GM21381 (cell line): ENCODE measurements at regions not wholly inside any gene's neighbourhood (a gene's known extent, or its start where the extent isn't known, plus 50 kb on each side); places are given as distances from the start of the nearest gene placed in this dataset.

Experiments
- ATAC-seq: cut with Tn5 transposase; IDR thresholded peaks from one replicate; pipeline ENCODE4 v1.9.1; 2021; ENCODE audit warnings: mild to moderate bottlenecking, moderate library complexity; ENCODE audit not compliant: unreplicated experiment

GRCh38 chr4:31341601-31342359 is 621.6 kb downstream of the PCDH7 start:
- no peak for ATAC-seq

- ATAC-seq, result no peak
Observed at GRCh38 chr4:31343061-31343460, 622.9 kb downstream of the PCDH7 start.

- ATAC-seq, result no peak
Observed at GRCh38 chr4:31349907-31350306, 629.7 kb downstream of the PCDH7 start.

- no peak for ATAC-seq
Observed at GRCh38 chr4:31351695-31352094, 631.5 kb downstream of the PCDH7 start.

GRCh38 chr4:31356839-31357238 is 636.7 kb downstream of the PCDH7 start:
- no peak for ATAC-seq

- no peak for ATAC-seq
Observed at GRCh38 chr4:31360786-31361185, 640.6 kb downstream of the PCDH7 start.

GRCh38 chr4:31362756-31363155 is 642.6 kb downstream of the PCDH7 start:
- ATAC-seq, result no peak

- no peak for ATAC-seq
Observed at GRCh38 chr4:31365006-31365690, 645.0 kb downstream of the PCDH7 start.

- no peak for ATAC-seq
Observed at GRCh38 chr4:31366041-31366440, 645.9 kb downstream of the PCDH7 start.

- no peak for ATAC-seq
Observed at GRCh38 chr4:31370866-31371465, 650.8 kb downstream of the PCDH7 start.

- no peak for ATAC-seq
Observed at GRCh38 chr4:31374256-31374960, 654.2 kb downstream of the PCDH7 start.

- ATAC-seq, result no peak
Observed at GRCh38 chr4:31375936-31376335, 655.8 kb downstream of the PCDH7 start.

- ATAC-seq, result no peak
Observed at GRCh38 chr4:31379364-31379763, 659.2 kb downstream of the PCDH7 start.

GRCh38 chr4:31383767-31384166 is 663.6 kb downstream of the PCDH7 start:
- ATAC-seq, result no peak

- no peak for ATAC-seq
Observed at GRCh38 chr4:31390849-31391248, 670.7 kb downstream of the PCDH7 start.

- no peak for ATAC-seq
Observed at GRCh38 chr4:31391976-31392375, 671.8 kb downstream of the PCDH7 start.

- ATAC-seq, result no peak
Observed at GRCh38 chr4:31392923-31393322, 672.8 kb downstream of the PCDH7 start.

GRCh38 chr4:31408121-31408520 is 688.0 kb downstream of the PCDH7 start:
- ATAC-seq, result no peak

- no peak for ATAC-seq
Observed at GRCh38 chr4:31411565-31411964, 691.4 kb downstream of the PCDH7 start.

GRCh38 chr4:31415629-31416028 is 695.5 kb downstream of the PCDH7 start:
- no peak for ATAC-seq

GRCh38 chr4:31416498-31416897 is 696.3 kb downstream of the PCDH7 start:
- ATAC-seq, result no peak
